HEK293T (cell line): ENCODE measurements at regions not wholly inside any gene's neighbourhood (a gene's known extent, or its start where the extent isn't known, plus 50 kb on each side); places are given as distances from the start of the nearest gene placed in this dataset.

Source experiments
- ARNT ChIP-seq: fragments of 450-650 bp; IDR thresholded peaks from 2 replicates; pipeline ENCODE4 v1.6.1; 2017; ENCODE audit warnings: mild to moderate bottlenecking
- FOXA1 ChIP-seq: fragments of 450-650 bp; IDR thresholded peaks from 2 replicates; pipeline ENCODE4 v1.6.1; 2016; ENCODE audit warnings: mild to moderate bottlenecking
- SP1 ChIP-seq: fragments of 450-650 bp; IDR thresholded peaks from 2 replicates; pipeline ENCODE4 v1.6.1; 2017
- SUZ12 ChIP-seq: fragments of 450-650 bp; IDR thresholded peaks from 2 replicates; pipeline ENCODE4 v1.6.1; 2016; ENCODE audit warnings: mild to moderate bottlenecking
- TARDBP ChIP-seq: fragments of 450-650 bp; IDR thresholded peaks from 2 replicates; pipeline ENCODE4 v1.6.1; 2016

DNA sequence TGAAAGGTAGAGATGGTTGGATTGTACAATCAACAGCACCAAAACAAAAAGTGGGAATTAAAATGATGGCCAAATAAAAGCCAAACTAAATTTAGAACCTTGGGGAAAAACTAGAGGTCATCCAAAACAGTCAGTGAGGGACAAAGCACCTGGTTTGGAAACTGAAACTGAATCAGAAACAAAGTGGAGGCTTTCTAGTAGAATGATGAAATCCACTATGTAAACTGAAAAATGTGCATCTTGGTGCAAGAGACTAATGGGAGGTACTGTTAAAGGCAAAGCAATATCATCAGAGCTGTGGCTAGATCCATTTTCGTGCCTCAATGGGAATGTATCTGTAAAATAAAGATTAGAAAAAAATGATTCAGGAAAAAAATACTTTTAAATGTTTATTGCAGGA lies 380.0 kb upstream of the GJE1 start:
- no peak for TF ChIP-seq FOXA1
- no peak for TF ChIP-seq TARDBP
- TF ChIP-seq SP1: no peak
- no peak for TF ChIP-seq ARNT
- TF ChIP-seq SUZ12: no peak
